ENCODE measurements at regions not wholly inside any gene's neighbourhood (a gene's known extent, or its start where the extent isn't known, plus 50 kb on each side); places are given as distances from the start of the nearest gene placed in this dataset.

DNA sequence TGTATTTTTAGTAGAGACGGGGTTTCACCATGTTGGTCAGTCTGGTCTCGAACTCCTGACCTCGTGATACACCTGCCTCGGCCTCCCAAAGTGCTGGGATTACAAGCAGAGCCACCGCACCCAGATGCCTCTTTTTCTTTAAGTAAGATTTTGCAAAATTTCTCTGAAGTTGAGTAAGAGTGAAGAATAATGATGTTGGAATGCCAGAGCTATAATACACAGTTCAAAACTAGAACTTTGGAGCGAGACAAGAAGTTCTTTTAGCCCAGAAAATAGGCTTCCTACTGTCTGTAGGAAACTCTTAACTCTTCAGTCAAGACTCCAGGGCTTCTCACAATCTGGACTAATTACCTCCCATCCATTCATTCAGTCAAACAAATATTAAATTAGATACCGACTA is 51.4 kb downstream of the MARCHF4 start:
- TF ChIP-seq, protein P1, sequence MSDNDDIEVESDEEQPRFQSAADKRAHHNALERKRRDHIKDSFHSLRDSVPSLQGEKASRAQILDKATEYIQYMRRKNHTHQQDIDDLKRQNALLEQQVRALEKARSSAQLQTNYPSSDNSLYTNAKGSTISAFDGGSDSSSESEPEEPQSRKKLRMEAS (IDR thresholded peaks at IDR 0.05; ENCODE audit: low read depth) = no peak
- TF ChIP-seq EP300 (IDR thresholded peaks at IDR 0.05; ENCODE audit: borderline replicate concordance in 1 of 2, low read depth in 1 of 2, low read length in 1 of 2) (no peak), ELF1 (IDR thresholded peaks at IDR 0.05) (no peak), FOXM1 (IDR thresholded peaks at IDR 0.05; ENCODE audit: low read depth) (no peak)
- TF ChIP-seq, protein P2, sequence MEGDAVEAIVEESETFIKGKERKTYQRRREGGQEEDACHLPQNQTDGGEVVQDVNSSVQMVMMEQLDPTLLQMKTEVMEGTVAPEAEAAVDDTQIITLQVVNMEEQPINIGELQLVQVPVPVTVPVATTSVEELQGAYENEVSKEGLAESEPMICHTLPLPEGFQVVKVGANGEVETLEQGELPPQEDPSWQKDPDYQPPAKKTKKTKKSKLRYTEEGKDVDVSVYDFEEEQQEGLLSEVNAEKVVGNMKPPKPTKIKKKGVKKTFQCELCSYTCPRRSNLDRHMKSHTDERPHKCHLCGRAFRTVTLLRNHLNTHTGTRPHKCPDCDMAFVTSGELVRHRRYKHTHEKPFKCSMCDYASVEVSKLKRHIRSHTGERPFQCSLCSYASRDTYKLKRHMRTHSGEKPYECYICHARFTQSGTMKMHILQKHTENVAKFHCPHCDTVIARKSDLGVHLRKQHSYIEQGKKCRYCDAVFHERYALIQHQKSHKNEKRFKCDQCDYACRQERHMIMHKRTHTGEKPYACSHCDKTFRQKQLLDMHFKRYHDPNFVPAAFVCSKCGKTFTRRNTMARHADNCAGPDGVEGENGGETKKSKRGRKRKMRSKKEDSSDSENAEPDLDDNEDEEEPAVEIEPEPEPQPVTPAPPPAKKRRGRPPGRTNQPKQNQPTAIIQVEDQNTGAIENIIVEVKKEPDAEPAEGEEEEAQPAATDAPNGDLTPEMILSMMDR (IDR thresholded peaks at IDR 0.05) = no peak

Data from SK-N-SH (cell line).